Ovary (tissue), 7 donors: ENCODE measurements at regions not wholly inside any gene's neighbourhood (a gene's known extent, or its start where the extent isn't known, plus 50 kb on each side); places are given as distances from the start of the nearest gene placed in this dataset.

ENCODE experiments used
- DNase-seq, 5 donors: peaks; one replicate each; pipeline ENCODE4 v3.0.0-alpha.2; 2019 to 2020
- H3K27ac ChIP-seq, 2 donors: fragments of 200-600 bp; one replicate each; pipeline versions ENCODE4 v1.5.1 to v1.8.0; 2019 to 2022
- H3K27me3 ChIP-seq: fragments of 200-600 bp; one replicate; pipeline ENCODE4 v1.8.0; 2022
- H3K36me3 ChIP-seq: fragments of 200-600 bp; sonication (generic); one replicate; pipeline ENCODE4 v1.5.1; 2019
- H3K4me1 ChIP-seq: one replicate; pipeline ENCODE4 v1.8.1; 2013; ENCODE audit warnings: mild to moderate bottlenecking, moderate library complexity; ENCODE audit not compliant: insufficient read depth
- H3K4me3 ChIP-seq: fragments of 200-600 bp; sonication (generic); one replicate; pipeline ENCODE4 v1.5.1; 2017
- H3K9me3 ChIP-seq, 2 donors: fragments of 200-600 bp in 1 of 2; sonication (generic) in 1 of 2; one replicate each; pipeline versions ENCODE4 v1.5.1 to v1.8.1; 2013 to 2019; ENCODE audit warnings: mild to moderate bottlenecking in 1 of 2, moderate library complexity in 1 of 2
- CTCF ChIP-seq, 3 donors: fragments of 450-650 bp in 2 of 3; fragments of 200-600 bp in 1 of 3; IDR thresholded peaks; one replicate each; pipeline versions ENCODE4 v1.5.1 to v1.8.0; 2016 to 2022; ENCODE audit warnings: antibody characterized with exemption in 3 of 3, mild to moderate bottlenecking in 1 of 3
- EP300 ChIP-seq: sonication (generic); formaldehyde crosslinking; IDR thresholded peaks from one replicate; pipeline ENCODE4 v1.6.1; 2017; ENCODE audit warnings: antibody characterized with exemption
- POLR2A ChIP-seq: fragments of 450-650 bp; IDR thresholded peaks from one replicate; pipeline ENCODE4 v1.6.1; 2017; ENCODE audit warnings: antibody characterized with exemption, mild to moderate bottlenecking, moderate library complexity
- WGBS, 3 donors: extraction: QIAGEN DNeasy Blood & Tissue Kit in 1 of 3; methylation state at CpG; one replicate each; pipeline versions ENCODE4 v1.1.5 to v1.1.7; 2013 to 2017; 5-methylcytosine and 5-hydroxymethylcytosine counted together
- intact Hi-C, 4 donors: fragments of 100-400 bp; cut with DNase I; formaldehyde crosslinking; loops; one replicate each; pipeline versions ENCODE4 v1.11.0 to v1.15.1; 2022 to 2023
- donor health status: DM: no; HTN: no; CAD: no; lungs with moderate emphysema.
- donor health status: DM: no; HTN: no; CAD: no.
- donor health status: Bipolar disorder and iron deficiency.
- donor health status: DM: no; HTN: no; CAD: no.
- donor health status: DM: yes; HTN: yes; CAD: no.

- Histone ChIP-seq H3K4me3 (no peak overlapping the region), H3K9me3 (no peaks in the 10 kb centered on the region), H3K27me3 (no peaks in the 10 kb centered on the region), H3K4me1 (no peaks in the 10 kb centered on the region), H3K27ac (no peak overlapping the region), H3K36me3 (no peaks in the 10 kb centered on the region)
- DNase-seq = no peak
- intact Hi-C loops = no loop called here
- WGBS, 3 donors = 81 to 93% (median 88%) methylated on average over 1 of the region's 1 CpG
- TF ChIP-seq POLR2A = no peak
- no peak for TF ChIP-seq CTCF (IDR thresholded peaks at IDR 0.05)
- TF ChIP-seq EP300 = no peak
Observed at GRCh38 chr5:124064956-124065355, 553.0 kb downstream of the CSNK1G3 start.

- Histone ChIP-seq H3K36me3 (no peaks in the 10 kb centered on the region), H3K27ac (no peak overlapping the region), H3K9me3 (no peaks in the 10 kb centered on the region), H3K27me3 (no peaks in the 10 kb centered on the region), H3K4me3 (no peak overlapping the region), H3K4me1 (peaks cover 5% of the 10 kb centered on the region)
- 44 to 72% (median 55%) methylated on average over 1 of the region's 1 CpG for WGBS, 3 donors
- intact Hi-C loops = no loop called here
- DNase-seq = peak in 3 of 5 donors; percentile 14 to 55 (median 23)
- no peak for TF ChIP-seq EP300
- no peak for TF ChIP-seq CTCF (IDR thresholded peaks at IDR 0.05)
Observed at GRCh38 chr5:124061663-124062062, 549.7 kb downstream of the CSNK1G3 start.

GRCh38 chr5:124061068-124061430, 549.1 kb downstream of the CSNK1G3 start:
- peaks cover 5% of the 10 kb centered on the region for H3K4me1 ChIP-seq
- TF ChIP-seq POLR2A (no peak), EP300 (no peak), CTCF (IDR thresholded peaks at IDR 0.05) (no peak)
- intact Hi-C loops = no loop called here
- H3K4me3 ChIP-seq = no peak overlapping the region
- no peaks in the 10 kb centered on the region for H3K9me3 ChIP-seq
- no peak for DNase-seq
- no peaks in the 10 kb centered on the region for H3K27me3 ChIP-seq
- 62 to 71% (median 67%) methylated on average over 4 of the region's 4 CpGs for WGBS, 3 donors
- H3K27ac ChIP-seq = no peak overlapping the region
- no peaks in the 10 kb centered on the region for H3K36me3 ChIP-seq

- TF ChIP-seq POLR2A (no peak), CTCF (IDR thresholded peaks at IDR 0.05) (no peak)
- H3K27ac ChIP-seq = no peak overlapping the region
- H3K27me3 ChIP-seq = no peaks in the 10 kb centered on the region
- H3K9me3 ChIP-seq = no peaks in the 10 kb centered on the region
- H3K4me1 ChIP-seq = peaks cover 5% of the 10 kb centered on the region
- H3K4me3 ChIP-seq = no peak overlapping the region
- intact Hi-C loops = no loop called here
- DNase-seq = no peak
- H3K36me3 ChIP-seq = no peaks in the 10 kb centered on the region
- 69 to 82% (median 81%) methylated on average over 5 of the region's 5 CpGs for WGBS, 3 donors
Observed at GRCh38 chr5:124060413-124061067, 548.6 kb downstream of the CSNK1G3 start.
